SK-N-SH treated with all-trans-retinoic acid at 6 μM for 48 hours (cell line): ENCODE measurements at regions not wholly inside any gene's neighbourhood (a gene's known extent, or its start where the extent isn't known, plus 50 kb on each side); places are given as distances from the start of the nearest gene placed in this dataset.

Experiments
- ATAC-seq: fragments of 200-7000 bp; cut with Tn5 transposase; 3 replicates; pipeline ENCODE4 v1.9.1; 2020; ENCODE audit warnings: mild to moderate bottlenecking, moderate library complexity
- ARNTL ChIP-seq: fragments of 450-650 bp; formaldehyde crosslinking; IDR thresholded peaks from 2 replicates; pipeline ENCODE4 v1.5.0; 2020; ENCODE audit warnings: low read depth, mild to moderate bottlenecking, moderate library complexity, borderline replicate concordance
- BACH2 ChIP-seq: fragments of 250-450 bp; sonication (Bioruptor Pico); IDR thresholded peaks from 2 replicates; pipeline ENCODE4 v1.9.0; 2021; ENCODE audit warnings: mild to moderate bottlenecking, borderline replicate concordance
- CSDC2 ChIP-seq: fragments of 250-450 bp; sonication (Bioruptor Pico); IDR thresholded peaks from 2 replicates; pipeline ENCODE4 v1.5.0; 2020; ENCODE audit warnings: mild to moderate bottlenecking, moderate library complexity
- ESRRG ChIP-seq: fragments of 250-450 bp; sonication (Bioruptor Pico); IDR thresholded peaks from 2 replicates; pipeline ENCODE4 v1.6.1; 2021; ENCODE audit warnings: mild to moderate bottlenecking
- ISL1 ChIP-seq: fragments of 250-450 bp; sonication (Bioruptor Pico); IDR thresholded peaks from 2 replicates; pipeline ENCODE4 v2.1.2; 2022; ENCODE audit warnings: mild to moderate bottlenecking, moderate library complexity
- OSR1 ChIP-seq: fragments of 250-450 bp; sonication (Bioruptor Pico); IDR thresholded peaks from 2 replicates; pipeline ENCODE4 v1.8.0; 2022; ENCODE audit warnings: moderate library complexity, mild to moderate bottlenecking, inconsistent platforms
- PPARA ChIP-seq: fragments of 250-450 bp; sonication (Bioruptor Pico); IDR thresholded peaks from 2 replicates; pipeline ENCODE4 v1.5.0; 2020; ENCODE audit warnings: mild to moderate bottlenecking, borderline replicate concordance
- SNAI2 ChIP-seq: fragments of 250-450 bp; sonication (Bioruptor Pico); IDR thresholded peaks from 2 replicates; pipeline ENCODE4 v1.5.0; 2020; ENCODE audit warnings: mild to moderate bottlenecking, moderate library complexity
- TCF4 ChIP-seq: fragments of 250-450 bp; sonication (Bioruptor Pico); IDR thresholded peaks from 2 replicates; pipeline ENCODE4 v1.8.0; 2021; ENCODE audit warnings: mild to moderate bottlenecking, moderate library complexity, borderline replicate concordance
- TOX ChIP-seq: fragments of 250-450 bp; sonication (Bioruptor Pico); IDR thresholded peaks from 2 replicates; pipeline ENCODE4 v1.8.0; 2021; ENCODE audit warnings: mild to moderate bottlenecking, moderate library complexity, borderline replicate concordance
- ZFP3 ChIP-seq: fragments of 250-450 bp; sonication (Bioruptor Pico); IDR thresholded peaks from 2 replicates; pipeline ENCODE4 v1.5.0; 2020; ENCODE audit warnings: mild to moderate bottlenecking, moderate library complexity
- ZNF565 ChIP-seq: fragments of 450-650 bp; formaldehyde crosslinking; conservative IDR thresholded peaks from 2 replicates; pipeline ENCODE4 v1.5.0; 2020; ENCODE audit warnings: low read depth, mild to moderate bottlenecking, moderate library complexity
- ZNF70 ChIP-seq: fragments of 450-650 bp; formaldehyde crosslinking; IDR thresholded peaks from 2 replicates; pipeline ENCODE4 v1.5.0; 2020; ENCODE audit warnings: mild to moderate bottlenecking, moderate library complexity
- ZNF8 ChIP-seq: fragments of 450-650 bp; formaldehyde crosslinking; IDR thresholded peaks from 2 replicates; pipeline ENCODE4 v1.5.0; 2020; ENCODE audit warnings: mild to moderate bottlenecking, moderate library complexity
- TF ChIP-seq, protein P1 (sequence below): fragments of 250-450 bp; sonication (Bioruptor Pico); IDR thresholded peaks from 2 replicates; pipeline ENCODE4 v1.8.0; 2020; ENCODE audit warnings: mild to moderate bottlenecking, moderate library complexity, borderline replicate concordance
- TF ChIP-seq, protein P2 (sequence below): fragments of 250-450 bp; sonication (Bioruptor Pico); IDR thresholded peaks from 2 replicates; pipeline ENCODE4 v1.5.1; 2021; ENCODE audit warnings: mild to moderate bottlenecking, moderate library complexity
- TF ChIP-seq, protein P3 (sequence below): fragments of 250-450 bp; sonication (Bioruptor Pico); IDR thresholded peaks from 2 replicates; pipeline ENCODE4 v1.5.0; 2020; ENCODE audit warnings: mild to moderate bottlenecking, moderate library complexity
- TF ChIP-seq, protein P4 (sequence below): fragments of 250-450 bp; sonication (Bioruptor Pico); IDR thresholded peaks from 2 replicates; pipeline ENCODE4 v1.5.1; 2020; ENCODE audit warnings: low read depth, mild to moderate bottlenecking, moderate library complexity

DNA sequence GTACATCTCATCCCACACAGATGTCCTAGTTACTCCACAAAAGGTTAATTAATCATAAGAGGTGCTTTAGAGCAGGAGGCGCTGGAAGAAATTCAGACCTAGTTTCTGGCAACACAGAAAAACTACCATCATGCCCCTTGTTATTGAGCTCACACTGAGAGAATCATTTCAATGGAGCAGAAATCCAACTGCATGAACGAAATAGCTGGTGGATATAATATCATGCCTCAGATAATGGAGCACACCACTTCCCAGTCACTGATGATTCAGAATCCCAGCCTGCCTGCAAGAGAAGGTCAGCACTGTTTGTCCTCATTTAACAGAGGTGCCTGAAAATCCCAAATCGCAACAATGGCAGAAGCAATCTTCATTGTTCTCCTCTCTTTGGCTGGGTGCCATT is 125.8 kb upstream of the CREB1 start:
- TF ChIP-seq TOX (CRISPR knock-in tag) (no peak), TCF4 (CRISPR knock-in tag) (no peak), BACH2 (CRISPR knock-in tag) (no peak), ZNF70 (no peak), CSDC2 (no peak), ZNF8 (CRISPR knock-in tag) (no peak), ZNF565 (CRISPR knock-in tag) (no peak), SNAI2 (CRISPR knock-in tag) (no peak), OSR1 (CRISPR knock-in tag) (no peak)
- TF ChIP-seq, protein P1, sequence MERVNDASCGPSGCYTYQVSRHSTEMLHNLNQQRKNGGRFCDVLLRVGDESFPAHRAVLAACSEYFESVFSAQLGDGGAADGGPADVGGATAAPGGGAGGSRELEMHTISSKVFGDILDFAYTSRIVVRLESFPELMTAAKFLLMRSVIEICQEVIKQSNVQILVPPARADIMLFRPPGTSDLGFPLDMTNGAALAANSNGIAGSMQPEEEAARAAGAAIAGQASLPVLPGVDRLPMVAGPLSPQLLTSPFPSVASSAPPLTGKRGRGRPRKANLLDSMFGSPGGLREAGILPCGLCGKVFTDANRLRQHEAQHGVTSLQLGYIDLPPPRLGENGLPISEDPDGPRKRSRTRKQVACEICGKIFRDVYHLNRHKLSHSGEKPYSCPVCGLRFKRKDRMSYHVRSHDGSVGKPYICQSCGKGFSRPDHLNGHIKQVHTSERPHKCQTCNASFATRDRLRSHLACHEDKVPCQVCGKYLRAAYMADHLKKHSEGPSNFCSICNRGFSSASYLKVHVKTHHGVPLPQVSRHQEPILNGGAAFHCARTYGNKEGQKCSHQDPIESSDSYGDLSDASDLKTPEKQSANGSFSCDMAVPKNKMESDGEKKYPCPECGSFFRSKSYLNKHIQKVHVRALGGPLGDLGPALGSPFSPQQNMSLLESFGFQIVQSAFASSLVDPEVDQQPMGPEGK (CRISPR knock-in tag) = no peak
- TF ChIP-seq, protein P2, sequence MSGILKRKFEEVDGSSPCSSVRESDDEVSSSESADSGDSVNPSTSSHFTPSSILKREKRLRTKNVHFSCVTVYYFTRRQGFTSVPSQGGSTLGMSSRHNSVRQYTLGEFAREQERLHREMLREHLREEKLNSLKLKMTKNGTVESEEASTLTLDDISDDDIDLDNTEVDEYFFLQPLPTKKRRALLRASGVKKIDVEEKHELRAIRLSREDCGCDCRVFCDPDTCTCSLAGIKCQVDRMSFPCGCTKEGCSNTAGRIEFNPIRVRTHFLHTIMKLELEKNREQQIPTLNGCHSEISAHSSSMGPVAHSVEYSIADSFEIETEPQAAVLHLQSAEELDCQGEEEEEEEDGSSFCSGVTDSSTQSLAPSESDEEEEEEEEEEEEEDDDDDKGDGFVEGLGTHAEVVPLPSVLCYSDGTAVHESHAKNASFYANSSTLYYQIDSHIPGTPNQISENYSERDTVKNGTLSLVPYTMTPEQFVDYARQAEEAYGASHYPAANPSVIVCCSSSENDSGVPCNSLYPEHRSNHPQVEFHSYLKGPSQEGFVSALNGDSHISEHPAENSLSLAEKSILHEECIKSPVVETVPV (CRISPR knock-in tag) = no peak
- TF ChIP-seq, protein P3, sequence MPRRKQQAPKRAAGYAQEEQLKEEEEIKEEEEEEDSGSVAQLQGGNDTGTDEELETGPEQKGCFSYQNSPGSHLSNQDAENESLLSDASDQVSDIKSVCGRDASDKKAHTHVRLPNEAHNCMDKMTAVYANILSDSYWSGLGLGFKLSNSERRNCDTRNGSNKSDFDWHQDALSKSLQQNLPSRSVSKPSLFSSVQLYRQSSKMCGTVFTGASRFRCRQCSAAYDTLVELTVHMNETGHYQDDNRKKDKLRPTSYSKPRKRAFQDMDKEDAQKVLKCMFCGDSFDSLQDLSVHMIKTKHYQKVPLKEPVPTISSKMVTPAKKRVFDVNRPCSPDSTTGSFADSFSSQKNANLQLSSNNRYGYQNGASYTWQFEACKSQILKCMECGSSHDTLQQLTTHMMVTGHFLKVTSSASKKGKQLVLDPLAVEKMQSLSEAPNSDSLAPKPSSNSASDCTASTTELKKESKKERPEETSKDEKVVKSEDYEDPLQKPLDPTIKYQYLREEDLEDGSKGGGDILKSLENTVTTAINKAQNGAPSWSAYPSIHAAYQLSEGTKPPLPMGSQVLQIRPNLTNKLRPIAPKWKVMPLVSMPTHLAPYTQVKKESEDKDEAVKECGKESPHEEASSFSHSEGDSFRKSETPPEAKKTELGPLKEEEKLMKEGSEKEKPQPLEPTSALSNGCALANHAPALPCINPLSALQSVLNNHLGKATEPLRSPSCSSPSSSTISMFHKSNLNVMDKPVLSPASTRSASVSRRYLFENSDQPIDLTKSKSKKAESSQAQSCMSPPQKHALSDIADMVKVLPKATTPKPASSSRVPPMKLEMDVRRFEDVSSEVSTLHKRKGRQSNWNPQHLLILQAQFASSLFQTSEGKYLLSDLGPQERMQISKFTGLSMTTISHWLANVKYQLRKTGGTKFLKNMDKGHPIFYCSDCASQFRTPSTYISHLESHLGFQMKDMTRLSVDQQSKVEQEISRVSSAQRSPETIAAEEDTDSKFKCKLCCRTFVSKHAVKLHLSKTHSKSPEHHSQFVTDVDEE (CRISPR knock-in tag) = no peak
- TF ChIP-seq, protein P4, sequence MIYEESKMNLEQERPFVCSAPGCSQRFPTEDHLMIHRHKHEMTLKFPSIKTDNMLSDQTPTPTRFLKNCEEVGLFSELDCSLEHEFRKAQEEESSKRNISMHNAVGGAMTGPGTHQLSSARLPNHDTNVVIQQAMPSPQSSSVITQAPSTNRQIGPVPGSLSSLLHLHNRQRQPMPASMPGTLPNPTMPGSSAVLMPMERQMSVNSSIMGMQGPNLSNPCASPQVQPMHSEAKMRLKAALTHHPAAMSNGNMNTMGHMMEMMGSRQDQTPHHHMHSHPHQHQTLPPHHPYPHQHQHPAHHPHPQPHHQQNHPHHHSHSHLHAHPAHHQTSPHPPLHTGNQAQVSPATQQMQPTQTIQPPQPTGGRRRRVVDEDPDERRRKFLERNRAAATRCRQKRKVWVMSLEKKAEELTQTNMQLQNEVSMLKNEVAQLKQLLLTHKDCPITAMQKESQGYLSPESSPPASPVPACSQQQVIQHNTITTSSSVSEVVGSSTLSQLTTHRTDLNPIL (CRISPR knock-in tag) = no peak
- ATAC-seq = no peak

DNA sequence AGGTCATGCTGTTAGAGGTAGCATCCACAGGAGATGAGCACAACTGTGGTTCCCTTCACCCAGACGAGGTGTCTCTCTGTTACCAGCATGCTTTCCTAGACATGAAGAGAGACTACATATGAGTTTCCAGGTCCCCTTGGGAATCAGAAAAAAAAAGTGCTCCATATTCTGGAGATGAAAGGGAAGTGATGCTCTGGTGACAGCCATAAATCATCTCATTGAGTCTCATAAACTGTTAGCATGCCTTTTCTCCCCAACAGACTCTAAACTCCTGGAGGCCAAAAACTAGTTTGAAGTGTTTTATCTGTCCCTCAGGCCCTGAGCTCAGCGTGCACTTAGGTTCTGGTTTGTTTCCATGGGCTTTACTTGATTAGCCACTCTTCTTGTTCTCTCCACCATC is 124.6 kb upstream of the CREB1 start:
- no peak for TF ChIP-seq ZNF565 (CRISPR knock-in tag)
- TF ChIP-seq, protein P3 (CRISPR knock-in tag) = no peak
- TF ChIP-seq ARNTL (CRISPR knock-in tag) = no peak
- no peak for TF ChIP-seq ESRRG (CRISPR knock-in tag)
- TF ChIP-seq PPARA (CRISPR knock-in tag) = no peak
- no peak for TF ChIP-seq TOX (CRISPR knock-in tag)
- no peak for TF ChIP-seq ZNF8 (CRISPR knock-in tag)
- TF ChIP-seq ISL1 (CRISPR knock-in tag) = no peak
- no peak for TF ChIP-seq ZNF70
- ATAC-seq = no peak

- ATAC-seq = peak; percentile 67
These were observed 121.5 kb upstream of the CREB1 start for GRCh38 chr2:207408086-207408794.

More at GRCh38 chr2:207408086-207408794, 121.5 kb upstream of the CREB1 start:
- TF ChIP-seq ZFP3 (CRISPR knock-in tag) (0 out of 2 replicates have a peak, but pooled peaks have one; percentile 32), ZNF70 (no peak)
